Dermis blood vessel endothelial cell (primary cell): ENCODE measurements at regions not wholly inside any gene's neighbourhood (a gene's known extent, or its start where the extent isn't known, plus 50 kb on each side); places are given as distances from the start of the nearest gene placed in this dataset.
"Not testable (repeated sequence)": the region's sequence is repeated elsewhere in the genome, so short reads cannot be mapped to it uniquely, and the experiment has no call there.

ENCODE experiments used
- DNase-seq: peaks from one replicate; pipeline ENCODE4 v3.0.0; 2010

GRCh38 chr7:112540839-112541577 is 60.2 kb downstream of the LSMEM1 start:
- no peak for DNase-seq

GRCh38 chr7:112546723-112547513 is 66.1 kb downstream of the LSMEM1 start:
- DNase-seq: peak; percentile 15

DNA sequence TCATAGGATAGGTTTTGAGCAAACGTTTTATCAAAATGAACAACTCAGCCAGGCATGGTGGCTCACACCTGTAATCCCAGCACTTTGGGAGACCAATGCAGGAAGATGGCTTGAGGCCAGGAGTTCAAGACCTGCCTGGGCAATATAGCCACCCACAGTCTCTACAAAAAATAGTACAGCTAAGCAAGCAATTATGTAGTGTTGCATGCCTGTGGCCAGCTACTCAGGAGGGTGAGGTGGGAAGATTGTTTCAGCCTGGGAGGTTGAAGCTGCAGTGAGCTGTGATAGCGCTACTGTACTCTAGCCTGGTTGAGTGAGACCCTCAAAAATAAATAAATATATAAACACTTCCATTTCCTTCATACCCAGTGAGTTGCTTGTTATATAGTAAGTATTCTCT is 67.1 kb downstream of the LSMEM1 start:
- DNase-seq: no peak

DNA sequence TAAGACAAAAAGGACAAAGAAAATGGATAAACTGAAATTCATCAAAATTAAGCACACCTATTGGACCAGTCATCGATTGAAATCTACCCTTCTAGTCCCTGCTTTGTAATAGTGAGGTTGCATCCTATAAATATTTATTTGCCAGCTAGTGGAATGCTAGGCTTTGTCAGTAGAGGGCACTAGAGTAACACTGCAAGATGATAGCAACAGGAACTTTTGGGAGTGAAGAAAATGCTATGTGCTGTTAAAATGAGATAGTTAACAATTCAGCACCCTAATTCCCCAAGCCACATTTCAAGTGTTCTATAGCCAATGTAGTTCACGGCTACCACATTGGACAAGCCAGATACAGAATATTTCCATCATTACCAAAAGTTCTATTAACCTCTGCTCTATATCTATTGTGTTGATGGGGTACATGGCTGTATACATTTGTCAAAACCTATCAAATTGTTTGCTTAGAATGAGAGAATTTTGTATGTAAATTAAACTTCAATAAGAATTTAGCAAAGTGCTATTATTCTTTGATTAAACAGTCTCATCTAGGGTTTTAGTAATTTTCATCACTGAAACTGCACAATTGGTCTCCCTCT is 69.8 kb downstream of the LSMEM1 start:
- peak; percentile 84 for DNase-seq

- not testable (repeated sequence) for DNase-seq
Observed at GRCh38 chr7:112551521-112551920, 70.7 kb downstream of the LSMEM1 start.

DNA sequence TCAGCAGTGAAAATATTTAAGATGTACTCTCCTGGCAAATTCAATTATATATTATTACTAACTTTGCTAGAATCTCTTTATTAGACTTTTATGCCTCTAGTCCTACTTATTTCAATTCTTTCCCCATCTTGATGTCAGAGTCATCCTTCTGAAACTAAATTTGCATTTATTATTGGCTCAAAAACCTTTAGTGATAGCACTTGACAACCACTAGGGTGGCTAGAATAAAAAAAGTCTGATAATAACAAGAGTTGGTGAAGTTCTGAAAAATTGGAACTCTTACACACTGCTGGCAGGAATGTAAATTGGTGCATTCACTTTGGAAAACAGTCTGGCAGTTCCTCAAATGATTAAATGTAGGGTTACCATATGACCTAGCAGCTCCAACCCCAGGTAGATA is 73.8 kb downstream of the LSMEM1 start:
- no peak for DNase-seq

- DNase-seq: no peak
Observed at GRCh38 chr7:112556633-112557032, 75.8 kb downstream of the LSMEM1 start.

DNA sequence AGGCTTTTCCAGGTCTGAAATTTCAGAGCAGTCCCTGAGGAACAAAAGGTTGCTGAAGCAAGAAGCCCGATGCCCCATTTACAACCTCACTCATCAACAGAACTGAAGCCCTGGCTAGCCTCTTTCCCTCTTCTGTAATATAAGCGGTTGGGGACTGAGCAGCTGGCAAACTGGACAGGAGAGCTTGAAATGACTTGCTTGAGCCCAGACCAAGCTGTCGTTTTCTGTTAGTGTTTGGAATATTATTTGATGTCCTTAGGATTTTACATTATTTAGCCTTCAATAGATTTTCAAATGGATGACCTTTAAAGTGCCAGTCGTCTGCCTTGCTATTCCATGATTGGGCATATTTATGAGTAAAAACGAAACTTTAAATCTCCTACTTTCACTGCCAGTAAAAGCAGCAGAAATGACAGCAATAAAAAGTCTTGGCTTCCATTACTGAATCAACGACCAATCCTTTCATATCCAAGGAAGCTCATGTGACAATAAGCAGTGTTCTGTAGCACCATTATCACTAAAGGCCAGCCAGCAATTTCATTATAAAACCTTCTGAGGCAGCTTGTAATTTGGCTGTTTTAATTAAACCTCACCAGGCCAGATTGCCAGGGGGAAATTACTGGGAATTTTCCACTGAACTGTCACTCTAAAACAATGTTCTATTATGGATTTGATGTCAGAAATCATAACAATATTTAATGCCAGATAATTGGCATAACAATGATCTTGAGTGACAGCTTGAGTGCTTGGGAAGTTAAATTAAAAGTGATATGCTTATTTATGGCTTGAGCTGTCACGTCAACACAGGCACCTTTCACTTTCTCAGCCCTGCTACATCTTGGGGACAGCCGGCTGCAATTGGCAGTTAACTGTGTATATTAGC is 85.9 kb downstream of the LSMEM1 start:
- DNase-seq: no peak

DNA sequence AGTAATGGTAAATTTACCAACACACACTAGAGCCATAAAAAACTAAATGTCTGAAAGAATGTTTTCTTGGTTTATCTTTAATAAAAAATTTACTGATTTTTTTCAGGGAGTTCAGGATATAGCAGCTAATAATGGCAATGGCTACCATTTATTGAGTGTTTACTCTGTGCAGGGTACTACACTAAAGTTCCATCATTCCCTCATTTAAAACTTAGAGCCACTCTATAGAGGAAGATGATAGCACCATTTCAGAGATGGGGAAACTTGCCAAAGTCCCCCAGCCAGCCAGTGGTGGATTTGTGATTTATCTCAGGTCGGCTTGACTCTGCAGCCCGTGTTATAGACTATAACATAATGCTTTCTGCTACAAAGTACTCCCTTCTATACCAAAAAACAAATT is 86.6 kb downstream of the LSMEM1 start:
- DNase-seq: no peak

- DNase-seq: no peak
Observed at GRCh38 chr7:112571852-112572607, 91.2 kb downstream of the LSMEM1 start.

DNA sequence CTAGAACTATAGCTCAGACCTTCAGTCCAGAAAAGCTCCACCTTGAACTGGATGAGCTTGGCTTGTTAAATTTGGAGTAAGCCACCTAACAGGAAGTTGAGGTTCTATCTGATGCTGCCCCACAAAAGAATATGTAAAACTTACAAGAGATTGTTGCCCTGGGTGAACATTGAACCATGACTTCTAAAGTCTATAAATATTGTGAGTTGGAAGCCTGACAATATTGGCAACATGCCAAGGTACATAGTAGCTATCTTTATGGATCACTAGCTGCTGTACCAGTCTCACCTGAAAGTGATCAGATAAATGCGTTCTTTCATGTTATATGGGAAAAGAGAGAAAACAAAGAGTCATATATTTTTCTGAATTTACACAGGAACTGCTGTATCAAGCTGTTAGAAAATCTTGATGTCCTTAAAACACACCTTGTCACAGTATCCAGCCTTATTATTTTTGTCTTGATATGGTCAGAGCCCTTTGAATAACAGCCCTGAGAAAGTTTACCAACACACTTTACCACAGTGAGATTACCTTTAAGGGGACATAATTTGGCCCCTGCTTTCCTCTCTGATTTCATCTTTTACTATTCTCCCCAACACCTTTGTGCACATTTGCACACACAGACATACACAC is 92.0 kb downstream of the LSMEM1 start:
- peak; percentile 9 for DNase-seq

- no peak for DNase-seq
Observed at GRCh38 chr7:112573302-112574039, 92.7 kb downstream of the LSMEM1 start.

GRCh38 chr7:112575864-112576263 is 95.1 kb downstream of the LSMEM1 start:
- no peak for DNase-seq

- DNase-seq: no peak
Observed at GRCh38 chr7:112579388-112579787, 98.6 kb downstream of the LSMEM1 start.

- no peak for DNase-seq
Observed at GRCh38 chr7:112580717-112581435, 100.1 kb downstream of the LSMEM1 start.

DNA sequence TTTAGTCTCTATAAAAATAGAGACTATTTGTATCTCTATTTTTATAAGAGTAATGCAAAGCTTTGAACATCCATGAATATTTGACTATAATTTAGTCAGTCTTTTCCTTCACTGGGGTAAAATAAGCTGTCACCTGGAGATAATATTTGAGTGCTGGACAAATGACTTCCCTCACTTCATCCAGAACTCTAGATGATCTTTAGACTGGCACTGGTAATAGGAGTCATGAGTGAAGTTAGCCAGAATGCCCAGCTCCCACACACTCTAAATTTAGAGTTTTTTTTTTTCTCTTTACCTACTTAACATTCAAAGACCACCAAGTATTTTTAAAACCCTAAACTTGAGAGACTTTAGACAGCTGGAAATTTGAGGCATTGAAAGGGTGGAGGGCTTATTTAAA is 100.7 kb downstream of the LSMEM1 start:
- DNase-seq: no peak

DNA sequence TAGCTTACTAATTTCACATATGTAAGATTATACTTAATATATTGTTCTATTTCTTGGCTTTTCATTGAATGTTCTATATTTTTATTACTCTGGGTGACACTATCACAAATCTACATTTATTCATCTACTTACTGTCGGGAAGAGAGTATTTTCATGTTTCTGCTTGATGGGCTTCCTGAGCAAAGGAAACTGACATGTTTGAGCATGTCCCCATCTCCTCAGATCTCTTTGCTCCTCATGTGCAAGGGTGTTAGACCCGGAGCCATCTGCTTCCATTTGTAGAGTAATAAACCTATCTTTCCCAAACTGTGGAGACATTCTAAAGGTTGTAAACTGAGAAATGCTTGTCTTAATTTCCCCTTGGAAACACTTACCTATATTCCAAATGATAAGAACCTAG is 103.5 kb downstream of the LSMEM1 start:
- no peak for DNase-seq

DNA sequence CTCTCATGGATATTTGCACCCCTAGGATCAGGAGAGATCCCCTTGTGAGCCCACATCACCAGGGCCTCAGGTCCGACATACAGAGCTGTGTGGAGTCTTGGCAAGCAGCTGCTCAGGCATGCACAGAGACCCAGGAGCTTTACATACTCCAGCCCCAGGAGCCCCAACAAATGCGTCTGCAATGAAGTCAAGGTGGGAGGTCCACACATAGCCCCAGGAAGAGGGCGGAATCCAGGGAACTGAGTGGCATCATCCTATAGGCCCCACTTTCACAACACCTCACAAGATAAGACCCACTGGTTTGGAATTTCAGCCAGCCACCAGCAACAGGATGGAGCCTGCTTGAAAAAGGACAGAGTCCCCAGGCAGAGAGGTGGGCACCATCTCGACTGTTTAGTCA is 106.7 kb downstream of the LSMEM1 start:
- DNase-seq: no peak

DNA sequence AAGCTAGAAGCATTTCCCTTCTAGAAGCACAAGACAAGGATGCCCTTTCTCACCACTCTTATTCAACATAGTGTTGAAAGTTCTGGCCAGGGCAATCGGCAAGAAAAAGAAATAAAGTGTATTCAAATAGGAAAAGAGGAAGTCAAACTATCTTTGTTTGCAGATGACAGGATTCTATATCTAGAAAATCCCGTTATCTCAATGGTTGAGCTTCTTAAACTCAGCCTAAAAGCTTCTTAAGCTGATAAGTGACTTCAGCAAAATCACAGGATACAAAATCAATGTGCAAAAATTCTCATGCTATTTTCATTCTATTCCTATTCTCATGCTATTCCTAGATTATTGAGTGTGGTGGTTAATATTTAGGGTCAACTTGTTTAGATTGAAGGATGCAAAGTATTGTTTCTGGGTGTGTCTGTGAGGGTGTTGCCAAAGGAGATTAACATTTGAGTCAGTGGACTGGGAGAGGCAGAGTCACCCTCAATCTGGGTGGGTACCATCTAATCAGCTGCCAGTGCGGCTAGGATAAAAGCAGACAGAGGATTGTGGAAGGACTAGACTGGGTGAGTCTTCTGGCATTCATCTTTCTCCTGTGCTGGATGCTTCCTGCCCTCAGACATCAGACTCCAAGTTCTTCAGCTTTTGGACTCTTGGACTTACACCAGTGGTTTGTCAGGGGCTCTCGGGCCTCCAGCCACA is 111.9 kb downstream of the LSMEM1 start:
- not testable (repeated sequence) for DNase-seq
